GM12801 (cell line): ENCODE measurements at regions not wholly inside any gene's neighbourhood (a gene's known extent, or its start where the extent isn't known, plus 50 kb on each side); places are given as distances from the start of the nearest gene placed in this dataset.

Experiments used
- TF ChIP-seq, protein P1 (sequence below): IDR thresholded peaks from one replicate; pipeline ENCODE4 v1.5.1; 2011; ENCODE audit warnings: control low read depth; ENCODE audit not compliant: insufficient read length; ENCODE audit errors: extremely low read depth

DNA sequence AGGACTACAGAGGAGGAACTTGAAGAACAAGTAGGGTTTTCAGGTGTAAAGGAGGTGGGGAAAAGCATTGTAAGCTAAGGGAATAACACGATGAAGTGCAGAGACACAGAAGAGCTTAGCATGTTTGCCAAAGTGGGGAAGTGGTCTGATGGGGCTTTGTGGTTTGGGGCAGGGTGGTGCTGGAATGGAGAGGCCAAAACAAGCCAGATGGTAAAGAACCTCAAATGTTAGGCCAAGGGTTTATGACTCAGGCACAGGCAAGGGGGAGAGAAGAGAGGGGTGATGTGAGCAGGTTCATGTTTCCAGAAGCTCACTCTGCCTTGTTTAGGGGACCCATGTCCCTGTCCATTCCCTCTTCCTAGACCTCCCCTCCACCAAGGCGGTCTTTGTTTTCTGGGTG lies 104.5 kb upstream of the YWHAQ start:
- TF ChIP-seq, protein P1, sequence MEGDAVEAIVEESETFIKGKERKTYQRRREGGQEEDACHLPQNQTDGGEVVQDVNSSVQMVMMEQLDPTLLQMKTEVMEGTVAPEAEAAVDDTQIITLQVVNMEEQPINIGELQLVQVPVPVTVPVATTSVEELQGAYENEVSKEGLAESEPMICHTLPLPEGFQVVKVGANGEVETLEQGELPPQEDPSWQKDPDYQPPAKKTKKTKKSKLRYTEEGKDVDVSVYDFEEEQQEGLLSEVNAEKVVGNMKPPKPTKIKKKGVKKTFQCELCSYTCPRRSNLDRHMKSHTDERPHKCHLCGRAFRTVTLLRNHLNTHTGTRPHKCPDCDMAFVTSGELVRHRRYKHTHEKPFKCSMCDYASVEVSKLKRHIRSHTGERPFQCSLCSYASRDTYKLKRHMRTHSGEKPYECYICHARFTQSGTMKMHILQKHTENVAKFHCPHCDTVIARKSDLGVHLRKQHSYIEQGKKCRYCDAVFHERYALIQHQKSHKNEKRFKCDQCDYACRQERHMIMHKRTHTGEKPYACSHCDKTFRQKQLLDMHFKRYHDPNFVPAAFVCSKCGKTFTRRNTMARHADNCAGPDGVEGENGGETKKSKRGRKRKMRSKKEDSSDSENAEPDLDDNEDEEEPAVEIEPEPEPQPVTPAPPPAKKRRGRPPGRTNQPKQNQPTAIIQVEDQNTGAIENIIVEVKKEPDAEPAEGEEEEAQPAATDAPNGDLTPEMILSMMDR: no peak

DNA sequence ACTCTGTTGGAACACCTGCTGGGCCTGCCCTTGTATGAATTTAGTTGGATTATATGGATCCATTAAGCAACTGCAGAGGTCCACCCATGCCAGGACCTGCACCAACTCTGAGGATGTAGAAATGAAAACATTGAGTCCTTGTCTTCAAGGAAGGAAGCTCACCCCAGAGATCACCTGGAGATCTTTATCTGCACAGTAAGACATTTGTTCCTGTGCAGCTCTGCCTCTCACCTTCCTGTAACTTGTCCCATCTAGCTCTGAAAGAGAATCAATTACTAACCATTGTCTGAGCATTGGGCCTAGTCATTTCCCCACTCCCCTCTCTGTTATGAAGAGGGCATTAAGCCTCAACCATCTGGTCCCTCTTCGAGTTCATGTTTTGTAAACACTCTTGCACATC lies 105.2 kb upstream of the YWHAQ start:
- TF ChIP-seq, protein P1: no peak

DNA sequence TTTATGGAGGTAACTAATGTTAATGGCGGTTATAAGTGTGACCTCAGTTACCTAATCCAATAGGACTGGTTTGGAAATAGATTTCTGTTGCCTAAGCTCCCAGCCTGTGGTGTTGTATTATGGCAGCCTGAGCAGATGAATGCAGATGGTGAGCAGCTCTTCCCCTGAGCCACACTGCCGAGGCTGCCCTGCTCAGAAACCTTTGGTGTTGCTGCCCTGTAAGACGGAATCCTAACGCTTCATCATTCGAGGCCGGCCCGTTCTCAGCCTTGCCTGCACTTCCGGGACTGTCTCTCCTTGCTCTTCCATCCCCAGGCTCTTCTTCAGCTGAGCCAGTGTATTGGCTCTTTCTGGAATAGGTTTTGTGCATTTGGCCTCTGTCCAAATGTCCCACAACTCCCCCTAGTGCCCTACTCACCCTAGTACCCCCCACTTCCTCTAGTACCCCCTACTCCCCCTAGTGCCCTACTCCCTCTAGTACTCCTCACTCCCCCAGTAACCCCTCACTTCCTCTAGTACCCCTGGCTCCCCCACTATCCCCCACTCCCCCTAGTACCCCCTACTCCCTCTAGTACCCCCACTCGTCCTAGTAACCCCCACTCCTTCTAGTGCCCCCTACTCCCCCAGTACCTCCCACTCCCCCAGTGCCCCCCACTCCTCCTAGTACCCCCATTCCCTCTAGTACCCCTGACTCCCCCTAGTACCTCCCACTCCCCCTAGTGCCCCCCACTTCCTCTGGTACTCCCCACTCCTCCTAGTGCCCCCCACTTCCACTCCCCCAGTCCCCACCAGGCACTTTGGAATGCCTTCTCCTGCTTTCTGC lies 106.0 kb upstream of the TAF1B start:
- TF ChIP-seq, protein P1: no peak

DNA sequence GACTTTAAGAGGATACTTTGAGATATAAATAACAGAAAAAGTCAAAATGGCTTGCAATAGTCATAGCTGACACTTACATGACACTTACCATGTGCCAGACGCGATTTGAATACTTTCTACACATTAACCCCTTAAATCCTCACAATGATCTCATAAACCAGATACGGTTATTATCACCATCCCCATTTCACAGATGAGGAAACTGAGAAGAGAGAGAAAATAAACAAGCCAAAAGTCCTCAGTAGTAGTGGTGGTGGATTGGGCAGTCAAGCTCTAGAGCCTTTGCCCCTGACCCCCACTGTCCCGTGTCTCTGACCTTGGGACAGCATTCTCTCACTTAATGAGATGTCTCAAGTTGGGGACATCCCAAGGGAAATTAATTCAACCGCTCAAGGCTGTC lies 105.2 kb upstream of the TAF1B start:
- TF ChIP-seq, protein P1: no peak

DNA sequence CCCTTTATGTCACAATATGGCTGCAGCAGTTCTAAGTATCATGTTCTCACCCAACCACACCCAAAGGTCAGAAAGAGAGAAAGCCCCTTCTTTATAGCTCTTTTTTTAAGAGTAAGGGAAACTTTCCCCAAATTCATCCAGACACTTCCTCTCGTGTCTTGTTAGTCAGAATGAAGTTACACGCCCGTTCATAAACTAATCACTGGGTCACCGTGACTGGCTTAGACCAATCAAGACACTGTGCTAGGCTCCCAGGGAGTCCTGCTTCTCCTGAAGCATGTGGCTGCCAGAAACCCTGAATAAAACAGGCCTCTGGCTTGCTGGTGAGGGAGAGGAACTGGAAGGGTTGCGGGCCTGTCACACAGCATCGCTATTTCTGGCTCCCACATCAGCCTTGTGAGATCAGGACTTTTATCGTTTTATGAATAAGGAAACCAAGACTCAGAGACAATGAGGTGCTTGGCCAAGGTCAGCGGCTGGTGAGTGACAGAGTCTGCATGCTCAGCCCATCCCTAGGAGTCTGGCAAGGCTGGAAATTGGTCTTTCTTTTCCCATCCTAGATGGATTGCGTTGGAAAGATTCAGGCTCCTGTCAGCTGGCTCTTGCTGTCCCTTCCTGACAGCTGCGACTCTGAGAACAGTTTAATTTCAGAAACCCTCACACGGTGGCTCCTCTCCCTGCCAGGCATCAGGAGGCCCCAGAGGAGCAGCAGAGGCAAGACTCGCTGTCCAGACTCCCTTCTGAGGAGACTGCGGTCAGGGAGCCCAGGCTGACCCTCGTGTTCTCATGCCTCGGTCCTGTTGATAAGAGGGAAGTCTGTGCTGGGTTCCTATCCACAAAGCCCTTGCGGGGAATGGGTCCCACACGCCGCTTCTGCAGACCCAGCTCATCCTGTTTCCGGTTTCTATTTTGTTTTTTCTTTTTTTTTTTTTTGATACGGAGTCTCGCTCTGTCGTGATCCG lies 104.5 kb upstream of the TAF1B start:
- TF ChIP-seq, protein P1: no peak

DNA sequence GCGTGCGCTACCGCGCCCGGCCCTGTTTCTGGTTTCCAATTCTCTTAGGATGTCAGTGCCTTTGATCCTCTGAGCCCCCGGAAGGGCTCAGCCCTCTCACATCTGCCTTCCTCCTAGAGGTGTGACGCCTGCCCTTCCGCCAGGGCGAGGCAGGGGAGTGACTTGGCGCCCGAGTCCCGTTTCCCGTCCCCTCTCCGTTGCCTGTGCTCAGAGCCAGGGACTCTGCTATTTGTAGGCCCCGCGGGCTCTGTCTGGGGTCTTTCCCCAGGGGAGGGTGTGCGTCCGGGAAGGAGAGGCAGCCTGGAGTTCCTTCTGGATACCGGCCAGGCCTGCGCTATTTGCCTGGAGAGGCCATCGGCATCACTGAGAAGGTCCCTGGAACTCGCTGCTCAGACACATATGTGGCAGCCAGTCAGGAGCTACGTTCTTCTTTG lies 103.7 kb upstream of the TAF1B start:
- TF ChIP-seq, protein P1: no peak

DNA sequence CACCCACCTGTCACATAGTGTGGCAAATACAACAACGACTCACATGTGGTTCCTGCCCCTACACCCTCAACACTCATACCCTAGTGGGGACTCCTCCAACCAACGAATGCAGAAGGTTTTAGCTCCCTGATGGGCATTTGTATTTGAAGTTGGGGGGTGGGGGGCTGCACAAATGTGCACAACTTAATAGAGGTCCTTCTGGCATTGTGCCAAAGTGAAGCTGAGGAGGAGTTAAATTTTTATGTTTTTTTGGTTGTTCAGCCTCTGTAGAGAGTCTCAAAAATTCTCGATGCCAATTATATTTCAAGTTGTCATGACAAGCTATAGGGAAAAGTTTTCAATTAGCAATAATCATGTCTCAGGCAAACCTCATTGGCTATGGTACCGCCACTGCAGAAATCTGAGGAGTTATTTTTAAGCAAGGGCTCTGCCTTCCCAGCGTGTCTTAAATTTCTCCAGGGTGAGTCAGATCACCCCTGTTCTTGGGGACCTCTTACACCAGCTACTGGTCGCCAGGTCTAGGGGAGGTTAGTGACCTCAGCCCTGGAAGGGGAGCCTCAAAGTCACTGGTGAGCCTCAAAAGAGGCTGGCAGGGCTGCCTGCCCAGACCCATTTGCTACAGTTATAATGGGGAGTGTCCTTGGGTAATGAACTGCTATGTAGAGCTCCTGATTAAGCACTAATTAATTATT lies 102.7 kb upstream of the TAF1B start:
- TF ChIP-seq, protein P1: no peak
